Omental fat pad (tissue), 3 donors: ENCODE measurements at regions not wholly inside any gene's neighbourhood (a gene's known extent, or its start where the extent isn't known, plus 50 kb on each side); places are given as distances from the start of the nearest gene placed in this dataset.

ENCODE experiments used
- ATAC-seq: fragments of 150-250 bp; one replicate; pipeline ENCODE4 v1.9.1; 2016; ENCODE audit warnings: mild to moderate bottlenecking, moderate library complexity; ENCODE audit not compliant: low FRiP score
- DNase-seq: peaks from one replicate; pipeline ENCODE4 v3.0.0-alpha.2; 2019; ENCODE audit warnings: low spot score
- CTCF ChIP-seq, 3 donors: fragments of 450-650 bp; IDR thresholded peaks; one replicate each; pipeline ENCODE4 v1.5.1; 2016 to 2017; ENCODE audit warnings: antibody characterized with exemption in 3 of 3, mild to moderate bottlenecking in 3 of 3, moderate library complexity in 2 of 3

GRCh38 chr15:47516972-47517371 lies 200.3 kb upstream of the SEMA6D start:
- ATAC-seq: no peak
- no peak for DNase-seq

GRCh38 chr15:47517737-47518136 lies 199.6 kb upstream of the SEMA6D start:
- TF ChIP-seq CTCF (IDR thresholded peaks at IDR 0.05): no peak
- DNase-seq (no peak), ATAC-seq (peak; percentile 57)

More at GRCh38 chr15:47516972-47517371, 200.3 kb upstream of the SEMA6D start:
- TF ChIP-seq CTCF (IDR thresholded peaks at IDR 0.05): no peak

- DNase-seq: no peak
- TF ChIP-seq CTCF (IDR thresholded peaks at IDR 0.05): no peak
- no peak for ATAC-seq
Observed at GRCh38 chr15:47523681-47524475, 193.4 kb upstream of the SEMA6D start.

GRCh38 chr15:47529241-47529640 lies 188.1 kb upstream of the SEMA6D start:
- no peak for TF ChIP-seq CTCF (IDR thresholded peaks at IDR 0.05)
- ATAC-seq (no peak), DNase-seq (no peak)

- ATAC-seq: no peak
Observed at GRCh38 chr15:47534673-47535072, 182.6 kb upstream of the SEMA6D start.

GRCh38 chr15:47541562-47541961 lies 175.7 kb upstream of the SEMA6D start:
- TF ChIP-seq CTCF (IDR thresholded peaks at IDR 0.05): no peak
- no peak for ATAC-seq
- DNase-seq: no peak

More at GRCh38 chr15:47534673-47535072, 182.6 kb upstream of the SEMA6D start:
- no peak for TF ChIP-seq CTCF (IDR thresholded peaks at IDR 0.05)
- DNase-seq: no peak
